HG03571 (cell line): ENCODE measurements at regions not wholly inside any gene's neighbourhood (a gene's known extent, or its start where the extent isn't known, plus 50 kb on each side); places are given as distances from the start of the nearest gene placed in this dataset.
A peak's percentile ranks its signal among the peaks of the same experiment; 100 is the strongest.
"Not testable (repeated sequence)": the region's sequence is repeated elsewhere in the genome, so short reads cannot be mapped to it uniquely, and the experiment has no call there.

Experiments
- ATAC-seq: cut with Tn5 transposase; IDR thresholded peaks from one replicate; pipeline ENCODE4 v1.9.1; 2021; ENCODE audit not compliant: unreplicated experiment

- not testable (repeated sequence) for ATAC-seq
Observed at GRCh38 chr7:106713452-106713851, 52.5 kb upstream of the CCDC71L start.

GRCh38 chr7:106714590-106715442, 53.9 kb upstream of the CCDC71L start:
- ATAC-seq = not testable (repeated sequence)

- no peak for ATAC-seq
Observed at GRCh38 chr7:106715730-106716129, 54.8 kb upstream of the CCDC71L start.

- ATAC-seq = no peak
Observed at GRCh38 chr7:106717254-106717954, 56.4 kb upstream of the CCDC71L start.

- peak; percentile 93 for ATAC-seq
Observed at GRCh38 chr7:106717955-106718871, 57.3 kb upstream of the CCDC71L start.

- peak; percentile 43 for ATAC-seq
Observed at GRCh38 chr7:106720641-106721040, 59.7 kb upstream of the CCDC71L start.

GRCh38 chr7:106721816-106722785, 61.1 kb upstream of the CCDC71L start:
- ATAC-seq = no peak

- no peak for ATAC-seq
Observed at GRCh38 chr7:106723398-106723797, 62.4 kb upstream of the CCDC71L start.

- ATAC-seq = no peak
Observed at GRCh38 chr7:106729720-106730385, 68.9 kb upstream of the CCDC71L start.

- peak; percentile 82 for ATAC-seq
Observed at GRCh38 chr7:106731187-106731586, 70.2 kb upstream of the CCDC71L start.

GRCh38 chr7:106731646-106732444, 70.9 kb upstream of the CCDC71L start:
- no peak for ATAC-seq

- ATAC-seq = no peak
Observed at GRCh38 chr7:106735637-106736036, 74.7 kb upstream of the CCDC71L start.

GRCh38 chr7:106736123-106736507, 75.2 kb upstream of the CCDC71L start:
- ATAC-seq = no peak

GRCh38 chr7:106736508-106737201, 75.7 kb upstream of the CCDC71L start:
- peak; percentile 84 for ATAC-seq

- ATAC-seq = no peak
Observed at GRCh38 chr7:106737202-106737562, 76.2 kb upstream of the CCDC71L start.

GRCh38 chr7:106740806-106741205, 79.8 kb upstream of the CCDC71L start:
- no peak for ATAC-seq

GRCh38 chr7:106744563-106745091, 83.7 kb upstream of the CCDC71L start:
- ATAC-seq = no peak

GRCh38 chr7:106747301-106747700, 86.3 kb upstream of the CCDC71L start:
- ATAC-seq = not testable (repeated sequence)
